MM.1S (cell line): ENCODE measurements at regions not wholly inside any gene's neighbourhood (a gene's known extent, or its start where the extent isn't known, plus 50 kb on each side); places are given as distances from the start of the nearest gene placed in this dataset.
"Not testable (repeated sequence)": the region's sequence is repeated elsewhere in the genome, so short reads cannot be mapped to it uniquely, and the experiment has no call there.

Source experiments
- DNase-seq: peaks from one replicate; pipeline ENCODE4 v3.0.0-alpha.2; 2015
- H2AFZ ChIP-seq: fragments of 300-600 bp; sonication (generic); 2 replicates; pipeline ENCODE4 v1.6.0; 2016; ENCODE audit warnings: antibody characterized with exemption, low read length
- H3F3A ChIP-seq: fragments of 300-600 bp; sonication (generic); 2 replicates; pipeline ENCODE4 v1.6.1; 2016; ENCODE audit warnings: mild to moderate bottlenecking, antibody characterized with exemption, low read length, moderate library complexity, mixed read lengths; ENCODE audit not compliant: insufficient read depth
- H3K27ac ChIP-seq: fragments of 300-600 bp; sonication (generic); 2 replicates; pipeline ENCODE4 v1.5.1; 2016; ENCODE audit warnings: mild to moderate bottlenecking, low read length
- H3K27me3 ChIP-seq: fragments of 300-600 bp; sonication (generic); replicated peaks from 2 replicates; pipeline ENCODE4 v1.6.0; 2016; ENCODE audit warnings: low read length; ENCODE audit not compliant: insufficient read depth
- H3K36me3 ChIP-seq: fragments of 300-600 bp; sonication (generic); replicated peaks from 2 replicates; pipeline ENCODE4 v1.6.1; 2016; ENCODE audit warnings: mild to moderate bottlenecking, low read length, mixed read lengths; ENCODE audit not compliant: insufficient read depth
- H3K4me1 ChIP-seq: fragments of 300-600 bp; sonication (generic); 2 replicates; pipeline ENCODE4 v1.6.1; 2016; ENCODE audit warnings: low read length, mixed read lengths
- H3K4me2 ChIP-seq: fragments of 300-600 bp; sonication (generic); 2 replicates; pipeline ENCODE4 v1.6.0; 2016; ENCODE audit warnings: low read depth, low read length
- H3K4me3 ChIP-seq: fragments of 300-600 bp; sonication (generic); 2 replicates; pipeline ENCODE4 v1.5.1; 2016; ENCODE audit warnings: low read length, mixed read lengths
- H3K79me2 ChIP-seq: fragments of 300-600 bp; sonication (generic); 2 replicates; pipeline ENCODE4 v1.6.1; 2016; ENCODE audit warnings: mixed run types, low read length, mixed read lengths
- H3K9ac ChIP-seq: fragments of 300-600 bp; sonication (generic); 2 replicates; pipeline ENCODE4 v1.6.1; 2016; ENCODE audit warnings: low read length, mixed read lengths
- H3K9me2 ChIP-seq: fragments of 300-600 bp; sonication (generic); replicated peaks from 2 replicates; pipeline ENCODE4 v1.6.1; 2016; ENCODE audit warnings: mild to moderate bottlenecking, low read length, mixed read lengths; ENCODE audit not compliant: insufficient read depth
- H3K9me3 ChIP-seq: fragments of 300-600 bp; sonication (generic); replicated peaks from 2 replicates; pipeline ENCODE4 v1.6.1; 2016; ENCODE audit warnings: mild to moderate bottlenecking, low read length, mixed read lengths; ENCODE audit not compliant: insufficient read depth
- H4K20me1 ChIP-seq: fragments of 300-600 bp; sonication (generic); 2 replicates; pipeline ENCODE4 v1.6.1; 2016; ENCODE audit warnings: mild to moderate bottlenecking, low read length, moderate library complexity, mixed read lengths; ENCODE audit not compliant: insufficient read depth
- EZH2 ChIP-seq: fragments of 300-600 bp; sonication (generic); optimal IDR thresholded peaks from 2 replicates; pipeline ENCODE3; 2017; ENCODE audit warnings: low read depth, mild to moderate bottlenecking, antibody characterized with exemption, low read length, mixed read lengths
- EZH2phosphoT487 ChIP-seq: fragments of 300-600 bp; sonication (generic); IDR thresholded peaks from 2 replicates; pipeline ENCODE4 v1.6.1; 2018; ENCODE audit warnings: antibody characterized with exemption, low read length
- TF ChIP-seq, protein P1 (sequence below): fragments of 300-600 bp; sonication (generic); IDR thresholded peaks from 2 replicates; pipeline ENCODE4 v1.5.1; 2016; ENCODE audit warnings: antibody characterized with exemption, low read length, mixed read lengths

- DNase-seq = no peak
- no peaks in the 10 kb centered on the region for H3K79me2 ChIP-seq
- no peak overlapping the region for H3K9ac ChIP-seq
- no peaks in the 10 kb centered on the region for H3K4me1 ChIP-seq
- TF ChIP-seq EZH2 = no peak
- TF ChIP-seq, protein P1, sequence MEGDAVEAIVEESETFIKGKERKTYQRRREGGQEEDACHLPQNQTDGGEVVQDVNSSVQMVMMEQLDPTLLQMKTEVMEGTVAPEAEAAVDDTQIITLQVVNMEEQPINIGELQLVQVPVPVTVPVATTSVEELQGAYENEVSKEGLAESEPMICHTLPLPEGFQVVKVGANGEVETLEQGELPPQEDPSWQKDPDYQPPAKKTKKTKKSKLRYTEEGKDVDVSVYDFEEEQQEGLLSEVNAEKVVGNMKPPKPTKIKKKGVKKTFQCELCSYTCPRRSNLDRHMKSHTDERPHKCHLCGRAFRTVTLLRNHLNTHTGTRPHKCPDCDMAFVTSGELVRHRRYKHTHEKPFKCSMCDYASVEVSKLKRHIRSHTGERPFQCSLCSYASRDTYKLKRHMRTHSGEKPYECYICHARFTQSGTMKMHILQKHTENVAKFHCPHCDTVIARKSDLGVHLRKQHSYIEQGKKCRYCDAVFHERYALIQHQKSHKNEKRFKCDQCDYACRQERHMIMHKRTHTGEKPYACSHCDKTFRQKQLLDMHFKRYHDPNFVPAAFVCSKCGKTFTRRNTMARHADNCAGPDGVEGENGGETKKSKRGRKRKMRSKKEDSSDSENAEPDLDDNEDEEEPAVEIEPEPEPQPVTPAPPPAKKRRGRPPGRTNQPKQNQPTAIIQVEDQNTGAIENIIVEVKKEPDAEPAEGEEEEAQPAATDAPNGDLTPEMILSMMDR = no peak
- no peak for TF ChIP-seq EZH2phosphoT487
- no peaks in the 10 kb centered on the region for H3F3A ChIP-seq
- H3K36me3 ChIP-seq = no peaks in the 10 kb centered on the region
- no peak overlapping the region for H3K27ac ChIP-seq
- H4K20me1 ChIP-seq = no peaks in the 10 kb centered on the region
- H3K9me3 ChIP-seq = no peaks in the 10 kb centered on the region
- no peak overlapping the region for H2AFZ ChIP-seq
- no peaks in the 10 kb centered on the region for H3K27me3 ChIP-seq
- no peaks in the 10 kb centered on the region for H3K9me2 ChIP-seq
- no peak overlapping the region for H3K4me2 ChIP-seq
- H3K4me3 ChIP-seq = no peak overlapping the region
Observed at GRCh38 chr6:148001844-148002642, 340.6 kb upstream of the SASH1 start.

DNA sequence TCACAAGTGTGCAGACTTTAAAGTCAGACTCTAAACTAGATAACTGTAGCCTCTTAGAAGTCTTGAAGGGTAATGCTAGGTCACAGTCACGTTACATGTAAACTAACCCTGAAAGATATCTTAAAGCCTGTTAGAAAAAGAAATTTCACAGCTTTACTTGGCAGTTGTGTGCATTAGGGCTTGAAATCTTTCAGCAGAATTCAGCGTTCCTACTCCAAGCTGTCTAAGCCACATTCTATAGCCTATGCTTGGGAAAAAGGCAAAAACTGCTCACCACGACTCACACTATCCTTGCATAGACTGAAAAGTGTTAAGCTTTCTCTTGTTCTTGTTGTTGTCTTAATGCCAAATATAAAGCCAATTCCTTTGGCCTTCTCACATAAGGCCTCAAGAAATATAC, 338.0 kb upstream of the SASH1 start:
- no peak overlapping the region for H3K9ac ChIP-seq
- H3K27ac ChIP-seq = no peak overlapping the region
- TF ChIP-seq, protein P1 = no peak
- TF ChIP-seq EZH2 (no peak), EZH2phosphoT487 (no peak)
- H3K9me2 ChIP-seq = no peaks in the 10 kb centered on the region
- no peaks in the 10 kb centered on the region for H3F3A ChIP-seq
- H3K79me2 ChIP-seq = no peaks in the 10 kb centered on the region
- no peak overlapping the region for H2AFZ ChIP-seq
- H3K9me3 ChIP-seq = no peaks in the 10 kb centered on the region
- H3K4me3 ChIP-seq = no peak overlapping the region
- DNase-seq = no peak
- H3K4me2 ChIP-seq = no peak overlapping the region
- H3K36me3 ChIP-seq = no peaks in the 10 kb centered on the region
- H4K20me1 ChIP-seq = no peaks in the 10 kb centered on the region
- no peaks in the 10 kb centered on the region for H3K27me3 ChIP-seq
- no peaks in the 10 kb centered on the region for H3K4me1 ChIP-seq

- Histone ChIP-seq H3K9me2 (no peaks in the 10 kb centered on the region), H3K4me3 (no peak overlapping the region), H3K9me3 (no peaks in the 10 kb centered on the region), H3K9ac (no peak overlapping the region), H3K36me3 (no peaks in the 10 kb centered on the region), H4K20me1 (no peaks in the 10 kb centered on the region), H3K27ac (no peak overlapping the region), H2AFZ (no peak overlapping the region), H3F3A (no peaks in the 10 kb centered on the region), H3K4me2 (no peak overlapping the region), H3K4me1 (no peaks in the 10 kb centered on the region), H3K79me2 (no peaks in the 10 kb centered on the region), H3K27me3 (no peaks in the 10 kb centered on the region)
- no peak for TF ChIP-seq EZH2phosphoT487
- TF ChIP-seq EZH2 = no peak
- TF ChIP-seq, protein P1 = no peak
- DNase-seq = no peak
Observed at GRCh38 chr6:148005806-148006205, 336.8 kb upstream of the SASH1 start.

DNA sequence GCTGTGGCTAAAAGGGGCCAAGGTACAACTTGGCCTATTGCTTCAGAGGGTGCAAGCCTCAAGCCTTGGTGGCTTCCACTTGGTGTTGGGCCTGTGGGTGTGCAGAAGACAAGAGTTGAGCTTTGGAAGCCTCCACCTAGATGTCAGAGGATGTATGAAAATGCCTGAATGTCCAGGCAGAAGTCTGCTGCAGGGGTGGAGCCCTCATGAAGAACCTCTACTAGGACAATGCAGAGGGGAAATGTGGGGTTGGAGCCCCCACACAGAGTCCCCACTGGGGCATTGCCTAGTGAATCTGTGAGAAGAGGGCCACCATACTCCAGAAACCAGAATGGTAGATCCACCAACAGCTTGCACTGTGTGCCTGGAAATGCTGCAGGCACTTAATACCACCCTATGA, 332.1 kb upstream of the SASH1 start:
- H3K4me3 ChIP-seq, H3K27ac ChIP-seq, H3K9ac ChIP-seq, H3F3A ChIP-seq, H3K27me3 ChIP-seq, H3K4me2 ChIP-seq, H3K36me3 ChIP-seq, H3K9me3 ChIP-seq, H4K20me1 ChIP-seq, H3K4me1 ChIP-seq, H2AFZ ChIP-seq, H3K9me2 ChIP-seq, DNase-seq, H3K79me2 ChIP-seq: not testable (repeated sequence)
